H1 (cell line): ENCODE measurements at regions not wholly inside any gene's neighbourhood (a gene's known extent, or its start where the extent isn't known, plus 50 kb on each side); places are given as distances from the start of the nearest gene placed in this dataset.

ENCODE experiments used
- CTCF ChIA-PET: fragments of 300-600 bp; sonication (Branson Sonifier 250); formaldehyde crosslinking; loops from one replicate; lab custom pipeline; 2021; ENCODE audit not compliant: partially characterized antibody; lab: Charles Lee
- POLR2A ChIA-PET: fragments of 300-600 bp; sonication (Branson Sonifier 250); formaldehyde crosslinking; loops from one replicate; lab custom pipeline; 2021; ENCODE audit warnings: inconsistent platforms; ENCODE audit not compliant: partially characterized antibody; lab: Charles Lee
- DNase-seq, 2 experiments: peaks; one replicate each; pipeline versions ENCODE4 v3.0.0 to v3.0.0-alpha.2; 2010 to 2022; ENCODE audit warnings: low spot score in 2 of 2, low read depth in 1 of 2, mixed read lengths in 1 of 2
- FAIRE-seq: peaks from 2 replicates; lab custom pipeline; 2011; peaks lifted over from hg19 to GRCh38; lab: Jason Lieb, UNC
- H2AFZ ChIP-seq: 2 replicates; pipeline ENCODE4 v1.8.1; 2012; ENCODE audit warnings: low read length, inconsistent platforms
- H2AK5ac ChIP-seq: 2 replicates; pipeline ENCODE4 v1.6.1; 2013; ENCODE audit warnings: low read depth, low read length
- H2BK120ac ChIP-seq: replicated peaks from 2 replicates; pipeline ENCODE3; 2013; ENCODE audit warnings: low read depth, low read length, inconsistent platforms
- H2BK12ac ChIP-seq: 2 replicates; pipeline ENCODE4 v1.6.1; 2013; ENCODE audit warnings: low read depth, low read length
- H2BK15ac ChIP-seq: 2 replicates; pipeline ENCODE4 v1.6.1; 2013; ENCODE audit warnings: low read length
- H2BK20ac ChIP-seq: 2 replicates; pipeline ENCODE4 v1.6.1; 2013; ENCODE audit warnings: low read length
- H2BK5ac ChIP-seq: 2 replicates; pipeline ENCODE4 v1.6.1; 2013; ENCODE audit warnings: low read depth, low read length
- H3K14ac ChIP-seq: 2 replicates; pipeline ENCODE4 v1.6.1; 2013; ENCODE audit warnings: inconsistent platforms; ENCODE audit not compliant: insufficient read length
- H3K18ac ChIP-seq: 2 replicates; pipeline ENCODE4 v1.6.1; 2013; ENCODE audit warnings: low read length; ENCODE audit errors: extremely low read depth
- H3K23ac ChIP-seq: 2 replicates; pipeline ENCODE4 v1.6.1; 2013; ENCODE audit warnings: inconsistent platforms; ENCODE audit not compliant: insufficient read length
- H3K23me2 ChIP-seq: 2 replicates; pipeline ENCODE4 v1.6.1; 2013; ENCODE audit warnings: low read depth, low read length
- H3K27ac ChIP-seq: 2 replicates; pipeline ENCODE4 v1.6.1; 2011; ENCODE audit warnings: low read depth, low read length, inconsistent platforms
- H3K27me3 ChIP-seq, 4 experiments: replicated peaks in 1 of 4; 1 replicate in 1 of 4; 2 replicates in 3 of 4; pipeline versions ENCODE4 v1.6.1 to v1.8.1; 2011 to 2013; ENCODE audit warnings: low read length in 3 of 4, mild to moderate bottlenecking in 3 of 4, inconsistent platforms in 2 of 4, mixed read lengths in 2 of 4, moderate library complexity in 1 of 4; ENCODE audit not compliant: control insufficient read depth in 3 of 4, insufficient read depth in 3 of 4; ENCODE audit errors: extremely low read depth in 1 of 4
- H3K36me3 ChIP-seq, 4 experiments: 2 replicates each; pipeline versions ENCODE4 v1.6.1 to v1.8.1; 2011 to 2013; ENCODE audit warnings: mild to moderate bottlenecking in 4 of 4, low read length in 3 of 4, moderate library complexity in 2 of 4, control low read depth in 1 of 4, inconsistent platforms in 1 of 4; ENCODE audit not compliant: insufficient read depth in 4 of 4, control insufficient read depth in 2 of 4
- H3K4ac ChIP-seq: replicated peaks from 2 replicates; pipeline ENCODE3; 2013; ENCODE audit warnings: low read length, low read depth, mixed read lengths, inconsistent platforms; ENCODE audit not compliant: insufficient read length
- H3K4me1 ChIP-seq, 4 experiments: replicated peaks in 1 of 4; 1 replicate in 1 of 4; 2 replicates in 3 of 4; pipeline versions ENCODE4 v1.6.1 to v1.8.1; 2011 to 2013; ENCODE audit warnings: low read length in 3 of 4, inconsistent platforms in 2 of 4, mixed read lengths in 1 of 4; ENCODE audit not compliant: insufficient read depth in 4 of 4, control insufficient read depth in 3 of 4
- H3K4me2 ChIP-seq, 2 experiments: 2 replicates each; pipeline versions ENCODE4 v1.6.1 to v1.8.1; 2011 to 2013; ENCODE audit warnings: low read depth in 2 of 2, low read length in 2 of 2, control low read depth in 1 of 2, inconsistent platforms in 1 of 2, mild to moderate bottlenecking in 1 of 2; ENCODE audit not compliant: insufficient read depth in 1 of 2
- H3K4me3 ChIP-seq, 4 experiments: fragments of 200-600, 300-600 bp in 1 of 4; sonication (generic), shearing (Covaris generic), sonication (Bioruptor Twin) in 1 of 4; 2 replicates each; pipeline versions ENCODE4 v1.5.1 to v1.8.1; 2011 to 2016; ENCODE audit warnings: low read length in 4 of 4, low read depth in 3 of 4, control low read depth in 2 of 4, inconsistent platforms in 2 of 4, mild to moderate bottlenecking in 2 of 4, mixed read lengths in 1 of 4, moderate library complexity in 1 of 4; ENCODE audit not compliant: insufficient read depth in 2 of 4; ENCODE audit errors: extremely low read depth in 1 of 4
- H3K56ac ChIP-seq: replicated peaks from 2 replicates; pipeline ENCODE3; 2013; ENCODE audit warnings: low read depth, mild to moderate bottlenecking, mixed read lengths, low read length, inconsistent platforms; ENCODE audit not compliant: insufficient read length
- H3K79me1 ChIP-seq: 2 replicates; pipeline ENCODE4 v1.6.1; 2013; ENCODE audit warnings: low read depth, low read length, control low read depth
- H3K79me2 ChIP-seq, 2 experiments: 2 replicates each; pipeline versions ENCODE4 v1.6.1 to v1.8.1; 2012 to 2013; ENCODE audit warnings: low read length in 2 of 2, mild to moderate bottlenecking in 2 of 2, inconsistent platforms in 1 of 2; ENCODE audit not compliant: insufficient read depth in 2 of 2, control insufficient read depth in 1 of 2
- H3K9ac ChIP-seq, 4 experiments: replicated peaks in 1 of 4; 1 replicate in 1 of 4; 2 replicates in 3 of 4; pipeline versions ENCODE4 v1.6.1 to v1.8.1; 2011 to 2013; ENCODE audit warnings: low read depth in 3 of 4, low read length in 3 of 4, control low read depth in 2 of 4, mild to moderate bottlenecking in 2 of 4, moderate library complexity in 2 of 4, inconsistent platforms in 1 of 4; ENCODE audit errors: extremely low read depth in 1 of 4
- H3K9me3 ChIP-seq, 2 experiments: 2 replicates each; pipeline versions ENCODE4 v1.6.1 to v1.8.1; 2012 to 2013; ENCODE audit warnings: mild to moderate bottlenecking in 2 of 2, moderate library complexity in 2 of 2, control low read depth in 1 of 2, inconsistent platforms in 1 of 2, low read depth in 1 of 2, low read length in 1 of 2, mixed read lengths in 1 of 2; ENCODE audit not compliant: insufficient read depth in 2 of 2
- H4K20me1 ChIP-seq, 2 experiments: replicated peaks in 1 of 2; 2 replicates each; pipeline versions ENCODE3 to v1.8.1; 2011 to 2013; ENCODE audit warnings: inconsistent platforms in 2 of 2, low read length in 2 of 2, mild to moderate bottlenecking in 1 of 2; ENCODE audit not compliant: insufficient read depth in 2 of 2, control insufficient read depth in 1 of 2
- H4K5ac ChIP-seq: 2 replicates; pipeline ENCODE4 v1.6.1; 2013; ENCODE audit warnings: low read length, low read depth, mixed read lengths, inconsistent platforms; ENCODE audit not compliant: insufficient read length
- H4K8ac ChIP-seq: 2 replicates; pipeline ENCODE4 v1.8.0; 2013; ENCODE audit warnings: mild to moderate bottlenecking, moderate library complexity, low read length, inconsistent platforms; ENCODE audit not compliant: insufficient read depth; ENCODE audit errors: extremely low read depth
- H4K91ac ChIP-seq: replicated peaks from 2 replicates; pipeline ENCODE3; 2013; ENCODE audit warnings: low read length, mixed read lengths, inconsistent platforms; ENCODE audit not compliant: insufficient read length
- E2F6 ChIP-seq: IDR thresholded peaks from 2 replicates; pipeline ENCODE4 v1.6.1; 2012; ENCODE audit warnings: inconsistent platforms
- ZNF274 ChIP-seq: IDR thresholded peaks from 2 replicates; pipeline ENCODE4 v1.7.0; 2012; ENCODE audit warnings: low read length, borderline replicate concordance; ENCODE audit errors: extremely low read depth
- WGBS, 2 experiments: shearing (Covaris generic) in 1 of 2; methylation state at CpG; one replicate each; pipeline versions ENCODE4 v1.1.6 to v1.1.7; 2013 to 2015; ENCODE audit warnings: low lambda C conversion rate in 2 of 2, mixed read lengths in 2 of 2, inconsistent platforms in 1 of 2, low coverage in 1 of 2, missing lambda C conversion rate in 1 of 2; ENCODE audit not compliant: insufficient replicate concordance in 2 of 2, insufficient coverage in 1 of 2, insufficient read length in 1 of 2; ENCODE audit errors: extremely low coverage in 1 of 2, missing lambda C conversion rate in 1 of 2; 5-methylcytosine and 5-hydroxymethylcytosine counted together

- no peak overlapping the region for H3K56ac ChIP-seq
- H3K23me2 ChIP-seq = no peaks in the 10 kb centered on the region
- no peak overlapping the region for H2BK15ac ChIP-seq
- no peaks in the 10 kb centered on the region for H3K79me1 ChIP-seq
- peak overlapping the region; percentile 94 for H3K18ac ChIP-seq
- peak overlapping the region; percentile 87 for H2BK5ac ChIP-seq
- peak overlapping the region; percentile 73 for H2AFZ ChIP-seq
- no peak overlapping the region for H3K9ac ChIP-seq
- H4K8ac ChIP-seq = no peak overlapping the region
- peak overlapping the region; percentile 49 for H2BK20ac ChIP-seq
- peak overlapping the region; percentile 54 for H3K4ac ChIP-seq
- 82% methylated on average over 8 of the region's 8 CpGs; no CpG with 5 or more reads in 1 of the 2 experiments for WGBS, 2 experiments
- CTCF ChIA-PET = interaction anchor here (0.7 to 2.9 kb wide), 8 partner anchors 13 to 382 kb away, joined by 3 to 9 read pairs (median 4); no protein-coding TSS in a partner anchor
- H4K20me1 ChIP-seq = no peaks in the 10 kb centered on the region
- H3K36me3 ChIP-seq = no peaks in the 10 kb centered on the region
- H3K4me1 ChIP-seq = peaks cover 0 to 9% (median 3%) of the 10 kb centered on the region in 4 experiments; a peak in 3 of 7 replicates
- no peaks in the 10 kb centered on the region for H3K79me2 ChIP-seq
- TF ChIP-seq ZNF274 (no peak), E2F6 (no peak)
- TF ChIP-seq, all 59 proteins: peak for 0
- POLR2A ChIA-PET = interaction anchor here (0.9 kb wide), 1 partner anchor 10 kb away, joined by 3 read pairs; no protein-coding TSS in a partner anchor
- no peaks in the 10 kb centered on the region for H3K27me3 ChIP-seq
- H2BK12ac ChIP-seq = peak overlapping the region; percentile 55
- H3K9me3 ChIP-seq = no peaks in the 10 kb centered on the region
- no peak for FAIRE-seq
- H3K23ac ChIP-seq = no peak overlapping the region
- peak overlapping the region; percentile 47 for H3K27ac ChIP-seq
- DNase-seq = no peak
- H4K5ac ChIP-seq = no peak overlapping the region
- no peak overlapping the region; a peak in 1 of 4 replicates for H3K4me2 ChIP-seq
- peak overlapping the region; percentile 75 for H4K91ac ChIP-seq
- no peak overlapping the region for H3K4me3 ChIP-seq
- peak overlapping the region; percentile 36 for H2BK120ac ChIP-seq
- H2AK5ac ChIP-seq = no peak overlapping the region
- no peak overlapping the region for H3K14ac ChIP-seq
Observed at GRCh38 chr5:34521628-34522290, 134.4 kb upstream of the RAI14 start.
